ENCODE measurements at regions not wholly inside any gene's neighbourhood (a gene's known extent, or its start where the extent isn't known, plus 50 kb on each side); places are given as distances from the start of the nearest gene placed in this dataset.

- Histone ChIP-seq H3K4me3 (no peak overlapping the region), H3K4me1 (no peaks in the 10 kb centered on the region), H3K27me3 (ENCODE audit: low read depth) (no peaks in the 10 kb centered on the region), H3K9me3 (peaks cover 6% of the 10 kb centered on the region), H3K27ac (no peak overlapping the region), H3K36me3 (no peaks in the 10 kb centered on the region)
- no peak for TF ChIP-seq CTCF (IDR thresholded peaks at IDR 0.05)
- no peak for DNase-seq
- no peak for ATAC-seq
- intact Hi-C loops (cut with DNase I), result no loop called here
Observed at GRCh38 chr3:99485286-99485685, 153.1 kb upstream of the COL8A1 start.

DNA sequence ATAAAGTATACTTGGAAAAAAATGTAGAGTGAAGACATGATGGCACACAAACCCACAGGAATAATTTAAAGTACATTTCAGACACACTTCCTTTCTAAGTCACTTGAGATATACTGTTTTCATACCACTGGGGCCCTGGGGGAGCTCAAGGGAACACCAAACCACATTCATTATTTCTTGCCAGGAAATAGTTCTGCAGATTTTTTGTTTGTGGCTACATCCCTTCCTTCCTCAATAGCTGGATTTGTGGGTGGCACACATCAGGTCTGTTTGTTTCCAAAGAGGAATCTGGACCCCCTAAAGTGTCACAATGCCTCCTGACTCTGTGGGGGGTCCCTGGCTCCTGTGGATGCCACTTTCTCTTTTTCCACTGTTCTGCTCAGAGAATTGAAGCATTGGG lies 153.5 kb upstream of the COL8A1 start:
- no peak for TF ChIP-seq CTCF (IDR thresholded peaks at IDR 0.05)
- intact Hi-C loops (cut with DNase I), result no loop called here
- Histone ChIP-seq H3K9me3 (peaks cover 6% of the 10 kb centered on the region), H3K4me1 (no peaks in the 10 kb centered on the region), H3K27me3 (ENCODE audit: low read depth) (no peaks in the 10 kb centered on the region), H3K4me3 (no peak overlapping the region), H3K36me3 (no peaks in the 10 kb centered on the region), H3K27ac (no peak overlapping the region)
- DNase-seq (no peak), ATAC-seq (no peak)

DNA sequence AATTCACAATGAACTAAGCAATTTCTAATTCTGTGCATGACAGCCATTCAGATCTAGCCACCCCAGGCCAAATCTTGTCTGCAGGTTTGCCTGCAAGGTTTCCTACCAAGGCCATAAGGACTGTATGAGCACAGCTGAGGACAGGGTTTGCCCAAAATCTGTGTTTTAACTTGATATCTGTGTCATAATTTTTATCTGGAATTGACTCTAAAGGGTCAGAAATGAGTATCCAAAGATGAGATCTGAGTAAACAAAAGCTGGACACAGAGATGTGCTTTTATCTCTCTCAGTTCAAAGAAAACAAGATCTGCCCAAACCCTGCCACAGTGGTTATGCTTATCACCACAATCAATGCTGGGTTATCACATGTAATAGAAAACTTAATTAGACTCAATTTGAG lies 154.6 kb upstream of the COL8A1 start:
- Histone ChIP-seq H3K4me1 (no peaks in the 10 kb centered on the region), H3K4me3 (no peak overlapping the region), H3K9me3 (peaks cover 6% of the 10 kb centered on the region), H3K27ac (no peak overlapping the region), H3K36me3 (no peaks in the 10 kb centered on the region), H3K27me3 (ENCODE audit: low read depth) (no peaks in the 10 kb centered on the region)
- intact Hi-C loops (cut with DNase I), result no loop called here
- DNase-seq (no peak), ATAC-seq (no peak)
- no peak for TF ChIP-seq CTCF (IDR thresholded peaks at IDR 0.05)

DNA sequence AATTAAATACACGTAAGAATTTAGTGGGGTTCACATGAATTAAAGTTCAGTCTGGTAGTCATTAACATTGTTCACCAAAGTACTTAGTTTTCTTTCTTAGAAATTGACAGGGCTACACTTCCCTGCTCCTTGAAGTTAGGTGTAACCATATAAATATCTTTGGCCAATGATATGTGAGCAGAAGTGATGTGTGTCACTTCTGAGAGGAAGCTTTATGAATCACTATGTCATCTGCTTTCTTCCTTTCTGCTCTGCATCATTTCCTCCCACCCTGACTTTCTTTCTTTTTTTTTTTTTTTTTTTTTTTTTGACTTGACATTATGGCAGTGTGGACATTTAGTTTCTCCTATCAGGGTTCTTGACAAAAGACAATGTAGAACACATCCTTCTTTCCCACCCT lies 156.2 kb upstream of the COL8A1 start:
- intact Hi-C loops (cut with DNase I), result no loop called here
- no peaks in the 10 kb centered on the region for H3K27me3 ChIP-seq (ENCODE audit: low read depth)

GRCh38 chr3:99481561-99481960 lies 156.8 kb upstream of the COL8A1 start:
- no peaks in the 10 kb centered on the region for H3K36me3 ChIP-seq
- H3K27me3 ChIP-seq (ENCODE audit: low read depth), result no peaks in the 10 kb centered on the region
- H3K4me3 ChIP-seq, result no peak overlapping the region
- ATAC-seq, result no peak
- no peaks in the 10 kb centered on the region for H3K9me3 ChIP-seq
- intact Hi-C loops (cut with DNase I), result no loop called here
- no peak for DNase-seq
- no peak for TF ChIP-seq CTCF (IDR thresholded peaks at IDR 0.05)
- no peaks in the 10 kb centered on the region for H3K4me1 ChIP-seq
- H3K27ac ChIP-seq, result no peak overlapping the region

More for the DNA sequence above, 156.2 kb upstream of the COL8A1 start:
- H3K27ac ChIP-seq, result no peak overlapping the region
- H3K9me3 ChIP-seq, result no peaks in the 10 kb centered on the region
- no peak for ATAC-seq
- no peak overlapping the region for H3K4me3 ChIP-seq
- H3K36me3 ChIP-seq, result no peaks in the 10 kb centered on the region
- no peaks in the 10 kb centered on the region for H3K4me1 ChIP-seq
- no peak for TF ChIP-seq CTCF (IDR thresholded peaks at IDR 0.05)
- no peak for DNase-seq

DNA sequence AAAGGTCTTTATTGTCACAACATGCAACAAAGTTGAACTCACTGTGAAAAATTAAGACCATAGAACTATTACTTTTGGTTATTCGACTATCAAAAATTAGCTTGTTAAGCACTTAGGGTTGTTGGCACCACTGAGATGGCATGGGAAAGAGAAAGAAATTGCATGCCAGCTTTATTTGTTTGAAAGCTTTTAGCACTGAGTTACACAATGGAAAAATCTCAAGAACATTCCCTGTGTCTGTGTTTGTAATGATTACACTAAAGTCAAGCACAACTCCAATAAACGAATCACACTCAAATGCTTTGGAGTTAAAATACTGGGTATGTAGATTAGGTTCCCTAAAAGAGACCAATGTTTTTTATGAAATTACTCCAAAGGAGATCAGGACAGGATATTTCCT lies 158.6 kb upstream of the COL8A1 start:
- no peaks in the 10 kb centered on the region for H3K4me1 ChIP-seq
- TF ChIP-seq CTCF (IDR thresholded peaks at IDR 0.05), result no peak
- intact Hi-C loops (cut with DNase I), result no loop called here
- H3K9me3 ChIP-seq, result no peaks in the 10 kb centered on the region
- no peaks in the 10 kb centered on the region for H3K27me3 ChIP-seq (ENCODE audit: low read depth)
- H3K27ac ChIP-seq, result no peak overlapping the region
- H3K4me3 ChIP-seq, result no peak overlapping the region
- no peak for ATAC-seq
- no peaks in the 10 kb centered on the region for H3K36me3 ChIP-seq
- DNase-seq, result no peak
